ENCODE measurements at regions not wholly inside any gene's neighbourhood (a gene's known extent, or its start where the extent isn't known, plus 50 kb on each side); places are given as distances from the start of the nearest gene placed in this dataset.

DNA sequence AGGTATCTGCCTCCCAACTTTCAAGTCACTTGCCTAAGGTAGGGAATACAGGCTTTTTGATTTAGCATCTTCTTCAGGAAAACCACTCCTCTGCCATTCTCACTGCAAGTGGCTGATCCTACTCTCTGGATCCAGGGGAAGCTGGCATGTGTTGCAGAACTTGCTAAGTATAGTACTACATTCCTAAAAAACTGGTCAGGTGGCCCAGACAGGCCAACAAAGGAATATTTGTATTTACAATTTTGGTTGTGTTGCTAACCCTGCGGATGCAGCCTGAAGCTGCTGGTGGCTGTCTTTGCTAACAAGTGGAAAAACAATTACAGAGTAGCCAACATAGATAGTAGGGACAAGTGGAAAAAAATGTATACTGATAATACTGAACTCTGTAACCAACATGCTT lies 222.5 kb upstream of the STARD13 start:
- no peak overlapping the region for H3K4me3 ChIP-seq (ENCODE audit: low read depth, low read length)
- no peak for DNase-seq
- no peak overlapping the region for H3K27ac ChIP-seq
- no peaks in the 10 kb centered on the region for H3K9me3 ChIP-seq (ENCODE audit: severe bottlenecking)
- TF ChIP-seq, protein P1, sequence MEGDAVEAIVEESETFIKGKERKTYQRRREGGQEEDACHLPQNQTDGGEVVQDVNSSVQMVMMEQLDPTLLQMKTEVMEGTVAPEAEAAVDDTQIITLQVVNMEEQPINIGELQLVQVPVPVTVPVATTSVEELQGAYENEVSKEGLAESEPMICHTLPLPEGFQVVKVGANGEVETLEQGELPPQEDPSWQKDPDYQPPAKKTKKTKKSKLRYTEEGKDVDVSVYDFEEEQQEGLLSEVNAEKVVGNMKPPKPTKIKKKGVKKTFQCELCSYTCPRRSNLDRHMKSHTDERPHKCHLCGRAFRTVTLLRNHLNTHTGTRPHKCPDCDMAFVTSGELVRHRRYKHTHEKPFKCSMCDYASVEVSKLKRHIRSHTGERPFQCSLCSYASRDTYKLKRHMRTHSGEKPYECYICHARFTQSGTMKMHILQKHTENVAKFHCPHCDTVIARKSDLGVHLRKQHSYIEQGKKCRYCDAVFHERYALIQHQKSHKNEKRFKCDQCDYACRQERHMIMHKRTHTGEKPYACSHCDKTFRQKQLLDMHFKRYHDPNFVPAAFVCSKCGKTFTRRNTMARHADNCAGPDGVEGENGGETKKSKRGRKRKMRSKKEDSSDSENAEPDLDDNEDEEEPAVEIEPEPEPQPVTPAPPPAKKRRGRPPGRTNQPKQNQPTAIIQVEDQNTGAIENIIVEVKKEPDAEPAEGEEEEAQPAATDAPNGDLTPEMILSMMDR (IDR thresholded peaks at IDR 0.05; ENCODE audit: low read depth, low read length): no peak
- H3K27me3 ChIP-seq (ENCODE audit: insufficient read depth, low read depth, severe bottlenecking): no peaks in the 10 kb centered on the region
- H3K36me3 ChIP-seq: no peaks in the 10 kb centered on the region

DNA sequence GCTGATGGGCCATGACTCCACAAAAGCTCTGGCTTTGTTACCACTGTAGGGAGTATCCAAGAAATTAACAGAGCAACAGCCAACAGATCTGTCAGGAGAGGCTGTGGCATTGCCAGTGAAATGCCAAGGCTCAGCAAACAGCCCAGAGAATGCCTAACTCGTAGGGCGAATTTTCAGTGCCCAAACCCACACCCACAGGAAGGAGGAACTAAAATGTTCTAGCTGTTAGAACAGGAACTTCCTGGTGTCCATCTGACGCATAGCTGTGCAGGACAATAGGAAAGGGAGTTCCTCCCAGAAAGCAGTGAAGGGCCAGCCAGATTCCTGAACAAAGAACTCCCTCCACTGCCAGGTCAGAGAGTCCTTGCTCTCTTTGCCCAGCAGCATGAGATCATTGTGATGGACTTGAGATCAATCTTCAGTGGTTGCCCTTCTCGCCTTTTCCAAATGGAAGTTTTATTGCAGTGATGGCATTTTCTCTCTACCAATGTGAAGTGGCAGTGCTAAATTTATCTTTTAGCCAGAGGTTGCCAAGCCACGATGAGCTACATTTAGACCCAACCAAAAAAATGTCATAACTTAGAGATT lies 224.2 kb upstream of the STARD13 start:
- TF ChIP-seq, protein P1 (IDR thresholded peaks at IDR 0.05; ENCODE audit: low read depth, low read length): no peak
- Histone ChIP-seq H3K36me3 (no peaks in the 10 kb centered on the region), H3K9me3 (ENCODE audit: severe bottlenecking) (no peaks in the 10 kb centered on the region), H3K4me3 (ENCODE audit: low read depth, low read length) (no peak overlapping the region), H3K27ac (no peak overlapping the region), H3K27me3 (ENCODE audit: insufficient read depth, low read depth, severe bottlenecking) (no peaks in the 10 kb centered on the region)
- DNase-seq: no peak

DNA sequence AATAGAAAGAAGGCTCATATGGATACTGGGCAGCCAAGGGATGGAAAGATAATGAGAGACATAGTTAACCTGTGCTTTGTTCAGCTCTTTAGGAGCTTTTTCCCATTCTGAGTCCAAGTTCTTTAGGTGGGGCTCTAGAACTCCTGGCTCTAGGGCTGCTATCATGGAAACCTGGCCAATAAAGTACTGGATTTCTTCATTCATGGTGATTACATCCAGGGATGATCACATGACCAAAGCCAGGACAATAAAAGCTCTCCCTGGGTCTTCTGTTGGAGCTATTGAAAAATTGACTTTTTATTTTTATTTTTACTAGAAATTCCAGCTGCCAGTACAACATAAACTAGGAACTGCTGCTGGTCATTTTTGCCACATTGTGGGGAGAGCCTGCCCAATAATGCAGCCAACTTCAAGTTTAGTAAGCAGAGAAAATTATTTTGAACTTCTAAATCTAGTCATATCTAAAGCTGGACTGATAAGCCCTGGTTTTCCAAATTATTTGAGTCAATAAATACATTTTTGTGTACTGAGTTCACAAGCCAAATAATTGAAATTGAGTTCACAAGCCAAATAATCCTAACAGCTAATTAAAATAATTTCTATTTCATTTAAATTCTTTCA lies 224.9 kb upstream of the STARD13 start:
- H3K27me3 ChIP-seq (ENCODE audit: insufficient read depth, low read depth, severe bottlenecking): no peaks in the 10 kb centered on the region
- H3K9me3 ChIP-seq (ENCODE audit: severe bottlenecking): no peaks in the 10 kb centered on the region
- no peak for DNase-seq
- no peak overlapping the region for H3K27ac ChIP-seq
- TF ChIP-seq, protein P1 (IDR thresholded peaks at IDR 0.05; ENCODE audit: low read depth, low read length): no peak
- H3K4me3 ChIP-seq (ENCODE audit: low read depth, low read length): no peak overlapping the region
- H3K36me3 ChIP-seq: no peaks in the 10 kb centered on the region

DNA sequence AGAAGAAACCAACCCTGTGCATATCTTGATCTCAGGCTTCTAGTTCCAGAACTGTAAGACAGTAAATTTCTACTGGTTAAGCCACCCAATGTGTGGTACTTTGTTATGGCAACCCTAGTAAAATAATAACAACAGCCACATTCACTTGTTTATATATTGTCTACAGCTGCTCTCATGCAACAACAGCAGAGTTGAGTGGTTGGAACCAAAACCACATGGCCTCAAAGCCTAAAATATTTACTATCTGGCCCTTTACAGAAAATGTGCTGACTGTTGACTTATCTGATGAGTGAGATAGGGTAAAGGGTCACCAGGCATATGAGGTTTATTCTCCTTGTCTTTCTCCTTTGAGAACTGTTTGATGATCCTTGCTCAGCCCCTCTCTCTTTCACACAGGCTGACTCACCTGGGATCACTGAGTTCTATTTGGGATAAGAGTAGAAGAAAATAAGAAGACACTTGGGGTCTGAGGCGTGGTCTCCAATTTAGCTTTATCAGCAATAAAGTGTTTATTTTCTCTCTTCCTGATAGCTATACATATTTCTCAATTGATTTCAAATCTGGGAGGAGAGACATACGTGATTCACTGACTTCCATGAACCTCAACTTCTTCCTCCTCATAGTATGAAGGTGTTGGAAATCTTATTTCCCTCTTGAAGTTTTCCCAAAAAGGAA lies 227.5 kb upstream of the STARD13 start:
- Histone ChIP-seq H3K4me3 (ENCODE audit: low read depth, low read length) (no peak overlapping the region), H3K36me3 (no peaks in the 10 kb centered on the region), H3K27me3 (ENCODE audit: insufficient read depth, low read depth, severe bottlenecking) (no peaks in the 10 kb centered on the region), H3K27ac (no peak overlapping the region), H3K9me3 (ENCODE audit: severe bottlenecking) (no peaks in the 10 kb centered on the region)
- no peak for DNase-seq
- TF ChIP-seq, protein P1 (IDR thresholded peaks at IDR 0.05; ENCODE audit: low read depth, low read length): no peak

DNA sequence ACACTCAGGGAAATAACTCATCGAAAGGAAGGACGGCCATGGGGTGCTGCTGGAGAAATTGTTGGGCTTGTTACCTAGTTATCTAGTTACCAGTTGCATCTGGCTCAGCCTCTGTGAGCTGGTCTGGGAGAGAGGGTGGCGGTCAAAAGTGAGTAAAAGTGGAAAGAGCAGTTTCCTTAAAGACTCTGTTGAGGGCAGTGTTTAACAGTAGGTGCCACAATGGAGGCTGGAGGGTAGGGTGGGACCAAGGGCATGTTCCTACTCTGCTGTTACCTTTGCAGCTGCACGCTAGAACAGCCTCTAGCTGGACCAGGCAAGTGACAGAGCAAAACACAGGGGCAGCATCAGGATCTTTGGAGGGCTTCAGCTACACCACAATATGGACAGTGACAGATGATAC lies 228.8 kb upstream of the STARD13 start:
- no peaks in the 10 kb centered on the region for H3K36me3 ChIP-seq
- TF ChIP-seq, protein P1 (IDR thresholded peaks at IDR 0.05; ENCODE audit: low read depth, low read length): no peak
- no peak for DNase-seq
- no peak overlapping the region for H3K4me3 ChIP-seq (ENCODE audit: low read depth, low read length)
- H3K9me3 ChIP-seq (ENCODE audit: severe bottlenecking): no peaks in the 10 kb centered on the region
- no peaks in the 10 kb centered on the region for H3K27me3 ChIP-seq (ENCODE audit: insufficient read depth, low read depth, severe bottlenecking)
- no peak overlapping the region for H3K27ac ChIP-seq

All from WERI-Rb-1 (cell line).